Activated effector memory CD4-positive, alpha-beta T cell treated with Interleukin-2 at 50 U/mL for 16 hours (primary cell): ENCODE measurements at regions not wholly inside any gene's neighbourhood (a gene's known extent, or its start where the extent isn't known, plus 50 kb on each side); places are given as distances from the start of the nearest gene placed in this dataset.

Source experiments
- DNase-seq: peaks from one replicate; pipeline ENCODE4 v3.0.0-alpha.2; 2020

DNA sequence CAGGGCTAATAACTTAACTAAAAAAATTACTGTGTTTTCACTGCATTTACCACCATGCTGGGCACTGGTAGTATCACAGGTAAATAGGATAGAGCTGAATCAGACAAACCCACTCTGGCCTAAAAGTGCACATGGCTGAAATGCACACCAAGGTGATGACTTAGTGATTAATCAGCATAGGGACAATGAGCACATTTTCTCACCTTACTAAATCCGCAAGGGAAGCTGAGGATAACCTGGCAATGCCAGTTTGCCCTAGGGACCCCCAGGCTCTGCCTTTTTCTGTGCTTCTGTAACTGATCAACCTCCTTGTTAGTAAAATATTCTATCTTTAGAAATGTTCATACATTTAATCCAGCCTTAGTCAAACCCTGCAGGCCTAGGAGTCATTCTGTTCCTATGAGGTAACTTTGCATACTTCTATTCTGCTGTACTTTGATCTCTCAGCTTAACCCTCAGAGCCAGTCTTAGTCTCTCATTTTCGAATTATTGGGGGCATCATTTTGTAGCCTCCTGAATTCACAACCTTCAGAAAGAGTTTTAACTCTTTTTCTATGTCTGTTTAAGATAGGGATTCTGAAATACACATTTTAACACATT, 562.9 kb upstream of the KCNMB2 start:
- no peak for DNase-seq

DNA sequence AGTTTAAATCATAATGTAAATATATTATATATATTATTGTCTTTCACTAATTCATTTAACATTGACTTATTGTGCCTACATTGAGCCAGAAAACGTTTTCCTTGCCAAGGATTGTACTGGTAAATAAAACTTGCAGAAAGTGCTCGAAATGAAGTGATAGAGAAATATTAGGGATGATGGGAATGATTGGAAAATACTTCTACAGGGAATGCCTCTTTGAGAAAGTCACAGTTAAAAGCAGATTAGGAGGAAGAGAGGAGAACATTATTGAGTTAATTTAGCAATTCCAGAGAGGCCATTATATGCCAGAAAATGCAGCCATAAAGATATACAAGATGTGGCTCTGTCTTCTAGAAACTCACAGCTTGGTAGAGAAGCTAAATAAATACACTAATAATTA, 560.0 kb upstream of the KCNMB2 start:
- DNase-seq = no peak

GRCh38 chr3:177976866-177977265, 559.4 kb upstream of the KCNMB2 start:
- no peak for DNase-seq

DNA sequence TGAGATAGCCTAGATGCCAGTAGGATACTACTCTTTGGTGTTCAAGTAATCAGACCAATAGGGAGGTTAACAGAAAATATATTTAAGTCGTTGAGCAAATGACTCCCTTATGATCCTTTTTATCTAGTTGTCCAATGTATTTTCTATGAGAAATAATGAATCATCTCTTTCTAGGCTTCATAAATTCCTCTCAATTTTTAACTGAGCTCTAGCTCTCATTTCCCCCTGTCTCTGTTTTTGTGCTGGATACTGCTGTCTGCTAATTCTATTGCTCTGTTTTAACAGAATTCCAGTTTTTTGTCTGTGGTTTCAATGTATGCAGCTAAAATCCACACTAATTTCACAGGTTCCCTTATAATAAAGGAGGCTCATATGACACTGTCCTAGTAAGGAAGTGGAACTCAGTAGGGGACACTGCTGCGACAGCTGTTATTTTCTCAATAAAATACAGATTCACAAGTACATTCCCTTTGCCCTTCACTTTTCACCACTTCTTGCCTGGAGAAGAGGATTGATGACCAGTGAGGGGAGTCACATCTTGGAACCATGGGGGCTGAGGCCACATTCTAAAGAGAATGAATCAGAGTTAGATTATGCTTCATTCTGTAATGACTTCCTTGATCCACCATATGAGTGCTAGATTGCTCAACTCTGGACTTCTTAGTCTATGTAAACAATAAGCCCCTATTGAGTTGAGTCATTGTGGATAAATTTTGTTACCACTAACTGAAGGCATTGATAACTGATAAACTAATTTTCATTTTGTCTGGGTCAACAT, 558.7 kb upstream of the KCNMB2 start:
- no peak for DNase-seq

- no peak for DNase-seq
These were observed 557.3 kb upstream of the KCNMB2 start for GRCh38 chr3:177978946-177979345.

DNA sequence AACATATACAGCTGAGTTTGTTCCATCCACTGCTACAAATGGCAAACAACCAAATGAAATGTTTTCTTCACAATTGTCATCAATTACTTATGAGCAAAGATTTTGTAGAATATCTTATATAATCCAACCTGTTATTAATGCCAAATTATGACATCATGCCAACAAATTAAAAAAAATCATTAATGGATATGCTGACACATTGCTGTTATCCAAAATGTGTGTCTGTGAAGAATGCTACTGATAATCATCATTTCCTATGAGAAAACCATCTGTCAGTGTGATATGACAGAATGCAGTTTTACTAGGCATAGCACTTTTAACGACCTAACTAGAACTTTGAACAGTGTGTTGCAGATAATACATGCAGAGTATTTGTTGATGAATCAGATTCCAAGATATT, 556.5 kb upstream of the KCNMB2 start:
- no peak for DNase-seq

GRCh38 chr3:177981576-177981975, 554.7 kb upstream of the KCNMB2 start:
- DNase-seq = no peak

DNA sequence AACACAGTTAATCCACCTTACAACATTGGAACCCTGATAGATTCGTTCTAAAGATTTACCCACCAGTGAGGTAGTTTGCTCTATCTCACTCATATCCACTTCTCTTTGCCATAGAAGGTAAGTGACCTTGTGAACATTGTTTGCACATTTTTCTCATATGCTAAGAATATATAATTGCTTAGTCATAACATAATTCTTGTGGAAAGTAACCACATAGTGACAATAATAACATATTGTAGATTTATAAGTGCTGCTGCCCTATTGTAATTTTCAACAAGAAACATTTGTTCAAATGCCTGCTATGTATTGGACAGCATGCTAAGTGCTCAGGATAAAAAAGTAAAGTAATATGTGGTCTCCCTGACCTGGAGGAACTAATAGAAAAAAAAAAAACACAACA, 554.2 kb upstream of the KCNMB2 start:
- DNase-seq = no peak

DNA sequence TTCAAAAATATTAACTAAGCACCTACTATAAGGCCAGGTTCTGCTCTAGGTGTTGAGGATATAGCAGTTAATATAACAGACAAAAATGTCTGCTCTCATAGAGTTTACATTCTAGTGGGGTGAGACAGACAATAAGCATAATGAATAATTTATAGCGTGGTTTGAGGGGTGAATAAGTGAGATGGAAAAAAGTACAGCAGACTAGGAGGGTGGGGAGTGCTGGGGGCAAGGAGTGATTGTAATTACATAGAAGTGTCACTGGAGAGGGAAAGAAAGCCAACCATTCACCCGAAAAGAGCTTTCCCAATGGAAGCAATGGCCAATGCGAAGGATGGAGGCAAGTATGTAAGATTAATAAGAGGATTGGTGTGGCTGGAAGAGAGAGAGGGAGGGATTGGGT, 552.9 kb upstream of the KCNMB2 start:
- no peak for DNase-seq

DNA sequence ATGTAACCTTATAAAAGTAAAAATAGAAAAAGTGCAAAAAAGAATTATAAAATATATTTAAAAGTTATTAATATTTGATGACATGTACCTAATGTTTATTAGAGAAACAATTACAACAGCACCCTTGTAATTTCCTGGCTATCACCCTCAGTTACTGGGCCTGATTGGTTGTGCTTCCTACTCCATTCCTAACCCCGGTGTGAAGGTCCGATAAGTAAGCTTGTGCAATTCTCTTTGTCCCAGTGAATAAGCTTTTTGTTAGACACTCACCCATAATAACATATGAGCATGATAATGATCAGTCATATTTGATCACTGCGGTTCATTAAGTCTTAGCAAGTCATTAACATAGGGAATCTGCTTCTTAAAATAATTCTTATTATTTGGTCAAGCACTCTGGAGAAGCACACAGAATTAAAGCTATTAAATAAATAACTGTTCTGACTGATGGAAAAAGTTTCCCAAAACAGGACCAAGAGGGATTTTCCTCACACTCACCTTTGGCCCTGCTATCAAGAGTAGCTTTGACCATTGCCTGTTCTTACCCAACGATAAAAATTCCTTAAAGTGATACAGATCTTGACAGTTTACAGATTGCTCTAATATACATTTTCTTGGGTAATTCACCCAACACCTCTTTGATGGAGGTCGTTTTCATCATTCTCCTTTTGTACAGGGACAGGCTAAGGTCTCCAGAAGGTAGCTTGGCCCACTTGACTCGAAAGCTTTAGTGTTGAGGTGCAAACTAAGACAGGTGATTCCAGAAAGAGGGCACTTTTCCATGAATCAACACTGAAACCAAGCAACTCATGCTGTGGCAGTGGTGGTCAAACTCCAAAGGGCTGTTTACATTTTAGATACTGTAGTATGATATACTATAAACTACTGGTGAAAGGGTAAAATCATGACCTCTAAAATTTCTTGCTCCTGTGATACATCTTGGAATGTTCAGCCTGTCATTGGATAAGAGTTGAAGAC, 543.0 kb upstream of the KCNMB2 start:
- no peak for DNase-seq

- DNase-seq = no peak
These were observed 541.3 kb upstream of the KCNMB2 start for GRCh38 chr3:177994976-177995375.

DNA sequence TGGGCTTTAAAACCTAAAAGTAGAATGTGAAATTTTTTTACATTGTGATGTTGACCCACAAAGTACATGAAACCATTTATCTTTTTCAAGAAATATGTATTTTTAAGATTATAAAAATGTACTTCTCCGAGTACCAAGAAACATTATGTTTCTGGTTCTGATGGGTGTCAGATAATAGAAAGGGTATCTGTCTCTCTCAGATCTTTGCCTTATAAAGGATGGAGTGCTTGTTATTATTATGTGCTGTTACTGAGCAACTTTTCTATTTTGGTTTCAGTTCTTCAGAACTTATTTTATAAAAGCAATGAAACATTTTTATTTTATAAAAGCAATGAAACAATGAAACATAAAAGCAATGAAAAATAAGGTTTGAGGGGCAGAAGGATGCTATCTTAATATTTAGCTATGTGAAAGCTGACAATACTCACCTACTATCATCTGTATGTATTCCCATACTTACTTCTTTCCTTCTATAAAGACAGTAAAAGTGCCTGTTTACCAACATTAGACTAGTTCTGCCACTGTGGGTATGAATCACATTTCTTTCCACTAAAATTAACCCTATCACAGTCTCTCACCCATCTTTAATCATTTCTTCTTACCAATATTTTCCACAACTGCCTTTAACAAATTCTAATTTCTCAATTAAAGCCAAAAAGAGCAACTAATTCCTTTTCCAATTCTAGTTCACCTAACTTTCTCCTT, 540.7 kb upstream of the KCNMB2 start:
- DNase-seq = no peak

DNA sequence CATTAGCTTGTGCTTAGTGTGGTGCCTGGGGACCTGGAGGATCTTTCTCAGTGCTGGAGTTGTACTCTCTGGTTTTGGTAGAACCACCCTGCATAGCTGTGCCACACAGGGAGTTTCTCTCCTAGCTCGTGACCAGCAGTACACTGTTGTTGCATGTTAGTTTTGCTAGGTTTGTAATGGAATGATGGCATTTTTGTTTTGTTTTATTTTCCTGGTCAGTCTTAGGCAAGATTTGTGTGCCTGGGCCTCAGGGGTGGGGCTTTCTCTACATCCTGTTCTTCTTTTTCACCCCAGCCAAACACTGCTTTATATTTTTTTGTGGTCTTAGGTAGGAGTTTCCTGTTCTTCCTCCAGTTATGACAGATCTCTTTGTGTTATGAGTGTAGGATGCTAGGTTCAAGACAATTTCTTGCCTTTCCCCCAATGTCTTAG, 534.5 kb upstream of the KCNMB2 start:
- no peak for DNase-seq

DNA sequence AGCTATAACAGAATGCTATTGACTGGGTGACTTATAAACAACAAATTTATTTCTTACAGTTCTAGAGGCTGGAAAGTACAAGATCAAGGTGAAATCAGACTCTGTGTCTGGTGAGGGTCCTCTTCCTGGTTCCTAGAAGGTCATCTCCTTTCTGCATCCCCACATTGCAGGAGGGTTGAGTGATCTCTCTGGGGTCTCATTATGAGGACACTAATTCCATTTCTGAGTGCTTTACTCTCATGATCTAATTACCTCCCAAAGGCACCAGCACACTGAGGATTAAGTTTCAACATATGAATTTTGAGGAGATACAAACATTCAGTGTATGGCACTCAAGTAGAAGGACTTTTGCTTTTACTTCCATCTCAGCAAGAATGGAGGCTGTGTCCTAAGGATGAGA, 534.1 kb upstream of the KCNMB2 start:
- no peak for DNase-seq

- no peak for DNase-seq
These were observed 532.5 kb upstream of the KCNMB2 start for GRCh38 chr3:178003756-178004155.

DNA sequence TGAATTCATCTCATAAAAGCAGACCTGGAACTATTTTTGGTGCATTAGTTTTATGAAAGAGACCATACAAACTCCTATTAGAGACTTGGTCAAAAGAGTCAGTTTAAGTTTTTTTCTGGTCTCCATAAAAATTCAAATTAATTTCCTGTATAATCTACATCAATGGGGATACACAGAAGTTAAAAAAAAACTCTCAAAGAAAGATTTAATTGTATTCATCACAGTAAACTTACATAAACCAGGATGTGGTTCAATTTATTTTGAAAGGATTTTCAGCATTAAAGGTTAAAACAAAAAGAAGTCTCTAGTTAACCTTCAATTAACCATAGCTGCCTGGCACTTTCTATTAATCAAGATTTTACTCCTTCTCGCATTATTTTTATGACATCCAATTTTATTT, 530.3 kb upstream of the KCNMB2 start:
- DNase-seq = no peak

- DNase-seq = no peak
These were observed 525.9 kb upstream of the KCNMB2 start for GRCh38 chr3:178010306-178010705.

DNA sequence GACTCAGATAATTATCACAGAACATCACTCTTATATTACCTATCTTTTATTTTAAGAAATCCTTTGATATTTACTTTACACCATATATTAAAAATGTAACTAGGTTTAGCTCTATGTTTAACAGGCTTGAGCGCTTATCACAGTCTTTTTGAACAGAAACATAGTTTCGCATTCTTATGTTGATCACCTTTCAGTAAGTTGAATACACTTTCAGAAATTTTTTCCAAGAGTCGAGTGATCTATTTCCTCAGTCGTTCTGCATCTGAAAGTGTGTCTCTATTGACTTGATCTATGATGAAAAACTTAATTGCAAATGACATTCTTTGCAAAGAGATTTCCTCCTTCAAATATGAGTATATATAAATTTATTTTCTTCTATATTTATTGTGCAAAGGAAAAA, 516.6 kb upstream of the KCNMB2 start:
- no peak for DNase-seq

- DNase-seq = no peak
These were observed 513.6 kb upstream of the KCNMB2 start for GRCh38 chr3:178022599-178022998.

DNA sequence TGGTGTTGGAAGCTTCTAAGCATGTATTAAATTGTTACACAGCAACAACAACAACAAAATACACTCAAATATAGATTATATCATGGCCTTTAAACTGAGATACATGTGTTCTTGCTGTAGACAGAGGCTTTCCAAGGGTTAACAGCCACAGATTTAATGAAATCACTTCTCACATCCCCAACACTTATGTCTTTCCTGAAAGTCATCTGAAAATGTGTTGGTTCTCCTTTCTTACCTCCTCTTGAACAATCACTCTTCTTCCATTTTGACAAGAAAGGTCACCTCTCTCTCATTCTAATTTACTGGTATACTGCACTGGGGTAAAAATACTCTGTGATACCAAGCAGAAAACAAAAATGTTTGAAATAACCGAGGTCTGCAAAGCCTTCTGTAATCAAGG, 507.3 kb upstream of the KCNMB2 start:
- DNase-seq = no peak

DNA sequence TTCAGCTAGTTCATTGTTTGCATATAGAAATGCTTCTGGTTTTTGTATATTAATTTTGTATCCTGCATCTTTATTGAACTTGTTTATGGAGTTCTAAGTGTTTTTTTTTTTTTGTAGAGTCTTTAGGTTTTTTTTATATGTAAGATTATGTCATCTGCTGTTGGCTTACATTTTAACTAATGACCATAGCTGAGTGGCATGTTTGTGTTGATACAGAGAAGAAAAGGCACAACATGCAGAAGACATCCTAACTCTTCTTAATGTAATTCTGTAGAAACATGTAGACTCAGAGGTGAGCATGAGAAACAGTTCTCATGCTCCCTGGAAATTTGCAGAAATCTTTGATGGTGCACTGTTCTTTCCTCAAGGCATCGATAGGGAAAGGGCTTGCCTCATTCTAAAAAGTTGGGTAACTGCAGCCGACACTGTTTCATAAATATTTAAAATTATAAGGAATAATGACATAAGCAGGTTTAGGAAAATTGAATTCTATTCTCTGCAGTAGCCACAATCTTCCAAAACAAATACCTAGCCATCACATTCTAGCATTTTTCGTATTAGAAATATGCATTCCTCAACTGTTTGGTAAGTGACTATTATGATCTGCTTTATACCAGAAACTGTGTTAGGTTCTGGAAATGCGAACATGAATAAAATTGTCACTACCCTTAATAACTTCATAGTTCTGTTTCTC, 499.6 kb upstream of the KCNMB2 start:
- no peak for DNase-seq

- no peak for DNase-seq
These were observed 494.3 kb upstream of the KCNMB2 start for GRCh38 chr3:178041931-178042330.
